ENCODE measurements at regions not wholly inside any gene's neighbourhood (a gene's known extent, or its start where the extent isn't known, plus 50 kb on each side); places are given as distances from the start of the nearest gene placed in this dataset.

GRCh38 chr5:8765886-8766285, 780.0 kb downstream of the SEMA5A start (continued):
- no peak for TF ChIP-seq HDAC6 (IDR thresholded peaks at IDR 0.05; ENCODE audit: low read depth, low read length)

DNA sequence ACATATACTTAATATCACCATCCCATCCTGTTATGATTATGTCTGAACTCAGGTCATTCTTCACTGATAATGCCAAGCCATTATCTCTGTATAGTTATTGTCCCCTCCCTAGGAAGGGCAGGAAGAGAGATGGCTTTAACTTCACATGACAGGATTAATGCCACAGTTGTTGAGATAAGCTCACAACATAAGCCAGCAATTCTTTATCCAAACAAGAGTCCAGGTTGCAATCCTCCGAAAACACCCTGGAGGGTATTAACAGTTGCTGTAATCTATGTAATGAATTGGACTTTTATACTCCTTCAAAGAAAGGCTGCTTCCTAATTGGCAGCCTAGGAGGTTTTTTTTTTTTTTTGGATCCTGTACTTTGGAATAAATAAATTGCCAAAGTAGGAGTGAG, 779.4 kb downstream of the SEMA5A start:
- Histone ChIP-seq H3K79me1 (ENCODE audit: low read depth, low read length) (no peaks in the 10 kb centered on the region), H3K27ac (ENCODE audit: low read depth, low read length) (no peak overlapping the region), H4K8ac (ENCODE audit: extremely low read depth, insufficient read depth, low read length) (no peak overlapping the region), H3K23me2 (ENCODE audit: low read depth, low read length) (no peaks in the 10 kb centered on the region), H3K4me1 (replicated peaks in 1 of 4; ENCODE audit: control insufficient read depth in 3 of 4, insufficient read depth in 4 of 4, low read length in 3 of 4) (no peaks in the 10 kb centered on the region), H2BK12ac (ENCODE audit: low read depth, low read length) (no peak overlapping the region), H3K4me2 (ENCODE audit: insufficient read depth in 1 of 2, low read depth in 2 of 2, low read length in 2 of 2) (no peak overlapping the region), H3K4me3 (ENCODE audit: extremely low read depth in 1 of 4, insufficient read depth in 2 of 4, low read depth in 3 of 4, low read length in 4 of 4) (no peak overlapping the region), H3K9ac (replicated peaks in 1 of 4; ENCODE audit: extremely low read depth in 1 of 4, low read depth in 3 of 4, low read length in 3 of 4) (no peak overlapping the region), H2BK15ac (ENCODE audit: low read length) (no peak overlapping the region), H2BK20ac (ENCODE audit: low read length) (no peak overlapping the region), H3K23ac (ENCODE audit: insufficient read length) (no peak overlapping the region), H3K9me3 (ENCODE audit: insufficient read depth in 2 of 2, low read depth in 1 of 2, low read length in 1 of 2) (no peaks in the 10 kb centered on the region), H3K27me3 (replicated peaks in 1 of 4; ENCODE audit: control insufficient read depth in 3 of 4, extremely low read depth in 1 of 4, insufficient read depth in 3 of 4, low read length in 3 of 4) (no peaks in the 10 kb centered on the region), H3K79me2 (ENCODE audit: control insufficient read depth in 1 of 2, insufficient read depth in 2 of 2, low read length in 2 of 2) (no peaks in the 10 kb centered on the region), H3K14ac (ENCODE audit: insufficient read length) (no peak overlapping the region), H2BK5ac (ENCODE audit: low read depth, low read length) (no peak overlapping the region), H2AFZ (ENCODE audit: low read length) (no peak overlapping the region), H3K36me3 (ENCODE audit: control insufficient read depth in 2 of 4, insufficient read depth in 4 of 4, low read length in 3 of 4) (no peaks in the 10 kb centered on the region), H4K20me1 (replicated peaks in 1 of 2; ENCODE audit: control insufficient read depth in 1 of 2, insufficient read depth in 2 of 2, low read length in 2 of 2) (no peaks in the 10 kb centered on the region), H2BK120ac (replicated peaks; ENCODE audit: low read depth, low read length) (no peak overlapping the region), H3K56ac (replicated peaks; ENCODE audit: insufficient read length, low read depth, low read length) (no peak overlapping the region), H4K5ac (ENCODE audit: insufficient read length, low read depth, low read length) (no peak overlapping the region), H4K91ac (replicated peaks; ENCODE audit: insufficient read length, low read length) (no peak overlapping the region), H2AK5ac (ENCODE audit: low read depth, low read length) (no peak overlapping the region), H3K18ac (ENCODE audit: extremely low read depth, low read length) (no peak overlapping the region), H3K4ac (replicated peaks; ENCODE audit: insufficient read length, low read depth, low read length) (no peak overlapping the region)
- no peak for FAIRE-seq
- no peak for TF ChIP-seq TAF7 (optimal IDR thresholded peaks at IDR 0.05; ENCODE audit: borderline replicate concordance, low read depth, low read length)
- no peak for TF ChIP-seq CHD2 (IDR thresholded peaks at IDR 0.05; ENCODE audit: low read length)
- TF ChIP-seq EZH2 (IDR thresholded peaks at IDR 0.05; ENCODE audit: low read depth, low read length, severe bottlenecking), result no peak
- TF ChIP-seq CHD1 (IDR thresholded peaks at IDR 0.05; ENCODE audit: low read depth, low read length), result no peak
- TF ChIP-seq, protein P1, sequence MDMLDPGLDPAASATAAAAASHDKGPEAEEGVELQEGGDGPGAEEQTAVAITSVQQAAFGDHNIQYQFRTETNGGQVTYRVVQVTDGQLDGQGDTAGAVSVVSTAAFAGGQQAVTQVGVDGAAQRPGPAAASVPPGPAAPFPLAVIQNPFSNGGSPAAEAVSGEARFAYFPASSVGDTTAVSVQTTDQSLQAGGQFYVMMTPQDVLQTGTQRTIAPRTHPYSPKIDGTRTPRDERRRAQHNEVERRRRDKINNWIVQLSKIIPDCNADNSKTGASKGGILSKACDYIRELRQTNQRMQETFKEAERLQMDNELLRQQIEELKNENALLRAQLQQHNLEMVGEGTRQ (IDR thresholded peaks at IDR 0.05; ENCODE audit: low read length), result no peak
- no peak for TF ChIP-seq MAFK (IDR thresholded peaks at IDR 0.05; ENCODE audit: low read depth, low read length)
- no peak for TF ChIP-seq JUND (IDR thresholded peaks at IDR 0.05; ENCODE audit: low read length)
- no peak for TF ChIP-seq NANOG (IDR thresholded peaks at IDR 0.05; ENCODE audit: insufficient read depth, low read depth, low read length, poor library complexity, severe bottlenecking)
- TF ChIP-seq JUN (IDR thresholded peaks at IDR 0.05; ENCODE audit: low read depth, low read length), result no peak
- TF ChIP-seq SP2 (IDR thresholded peaks at IDR 0.05; ENCODE audit: low read length), result no peak
- CTCF ChIA-PET (ENCODE audit: partially characterized antibody), result interaction anchor here (1.1 kb wide), 1 partner anchor 13 kb away, joined by 3 read pairs; no protein-coding TSS in a partner anchor
- 87% methylated on average over 1 of the region's 1 CpG; no CpG with 5 or more reads in 1 of the 2 experiments for WGBS, 2 experiments (ENCODE audit: extremely low coverage in 1 of 2, insufficient coverage in 1 of 2, insufficient read length in 1 of 2, insufficient replicate concordance in 2 of 2, low coverage in 1 of 2, low lambda C conversion rate in 2 of 2, missing lambda C conversion rate in 1 of 2)
- POLR2A ChIA-PET (ENCODE audit: partially characterized antibody), result no interaction called here
- no peak for DNase-seq (ENCODE audit: low read depth in 1 of 2, low spot score in 2 of 2)

Data from H1 (cell line).